ENCODE measurements at regions not wholly inside any gene's neighbourhood (a gene's known extent, or its start where the extent isn't known, plus 50 kb on each side); places are given as distances from the start of the nearest gene placed in this dataset.

GRCh38 chrX:124725502-124725901 lies 379.1 kb downstream of the SH2D1A start:
- TF ChIP-seq, protein P1, sequence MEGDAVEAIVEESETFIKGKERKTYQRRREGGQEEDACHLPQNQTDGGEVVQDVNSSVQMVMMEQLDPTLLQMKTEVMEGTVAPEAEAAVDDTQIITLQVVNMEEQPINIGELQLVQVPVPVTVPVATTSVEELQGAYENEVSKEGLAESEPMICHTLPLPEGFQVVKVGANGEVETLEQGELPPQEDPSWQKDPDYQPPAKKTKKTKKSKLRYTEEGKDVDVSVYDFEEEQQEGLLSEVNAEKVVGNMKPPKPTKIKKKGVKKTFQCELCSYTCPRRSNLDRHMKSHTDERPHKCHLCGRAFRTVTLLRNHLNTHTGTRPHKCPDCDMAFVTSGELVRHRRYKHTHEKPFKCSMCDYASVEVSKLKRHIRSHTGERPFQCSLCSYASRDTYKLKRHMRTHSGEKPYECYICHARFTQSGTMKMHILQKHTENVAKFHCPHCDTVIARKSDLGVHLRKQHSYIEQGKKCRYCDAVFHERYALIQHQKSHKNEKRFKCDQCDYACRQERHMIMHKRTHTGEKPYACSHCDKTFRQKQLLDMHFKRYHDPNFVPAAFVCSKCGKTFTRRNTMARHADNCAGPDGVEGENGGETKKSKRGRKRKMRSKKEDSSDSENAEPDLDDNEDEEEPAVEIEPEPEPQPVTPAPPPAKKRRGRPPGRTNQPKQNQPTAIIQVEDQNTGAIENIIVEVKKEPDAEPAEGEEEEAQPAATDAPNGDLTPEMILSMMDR (conservative IDR thresholded peaks at IDR 0.05) = no peak
- H3K27ac Mint-ChIP-seq = no peak overlapping the region
- no peaks in the 10 kb centered on the region for H3K9me3 Mint-ChIP-seq
- no peaks in the 10 kb centered on the region for H3K36me3 Mint-ChIP-seq
- DNase-seq (ENCODE audit: extremely low spot score, unreplicated experiment) = no peak
- H3K27me3 Mint-ChIP-seq = peaks cover 5% of the 10 kb centered on the region
- H3K4me3 Mint-ChIP-seq = no peak overlapping the region
- H3K4me1 Mint-ChIP-seq (ENCODE audit: unreplicated experiment) = no peaks in the 10 kb centered on the region

- DNase-seq (ENCODE audit: extremely low spot score, unreplicated experiment) = no peak
- H3K27ac Mint-ChIP-seq = no peak overlapping the region
Observed at GRCh38 chrX:124726292-124726691, 379.9 kb downstream of the SH2D1A start.

GRCh38 chrX:124726881-124727280 lies 380.5 kb downstream of the SH2D1A start:
- no peak for DNase-seq (ENCODE audit: extremely low spot score, unreplicated experiment)
- Mint-ChIP-seq H3K27me3 (peaks cover 5% of the 10 kb centered on the region), H3K9me3 (no peaks in the 10 kb centered on the region), H3K4me1 (ENCODE audit: unreplicated experiment) (no peaks in the 10 kb centered on the region), H3K4me3 (no peak overlapping the region), H3K36me3 (no peaks in the 10 kb centered on the region), H3K27ac (no peak overlapping the region)
- TF ChIP-seq, protein P1 (conservative IDR thresholded peaks at IDR 0.05) = no peak

More at GRCh38 chrX:124726292-124726691, 379.9 kb downstream of the SH2D1A start:
- no peaks in the 10 kb centered on the region for H3K9me3 Mint-ChIP-seq
- peaks cover 5% of the 10 kb centered on the region for H3K27me3 Mint-ChIP-seq
- TF ChIP-seq, protein P1 (conservative IDR thresholded peaks at IDR 0.05) = no peak
- no peak overlapping the region for H3K4me3 Mint-ChIP-seq
- no peaks in the 10 kb centered on the region for H3K36me3 Mint-ChIP-seq
- H3K4me1 Mint-ChIP-seq (ENCODE audit: unreplicated experiment) = no peaks in the 10 kb centered on the region

DNA sequence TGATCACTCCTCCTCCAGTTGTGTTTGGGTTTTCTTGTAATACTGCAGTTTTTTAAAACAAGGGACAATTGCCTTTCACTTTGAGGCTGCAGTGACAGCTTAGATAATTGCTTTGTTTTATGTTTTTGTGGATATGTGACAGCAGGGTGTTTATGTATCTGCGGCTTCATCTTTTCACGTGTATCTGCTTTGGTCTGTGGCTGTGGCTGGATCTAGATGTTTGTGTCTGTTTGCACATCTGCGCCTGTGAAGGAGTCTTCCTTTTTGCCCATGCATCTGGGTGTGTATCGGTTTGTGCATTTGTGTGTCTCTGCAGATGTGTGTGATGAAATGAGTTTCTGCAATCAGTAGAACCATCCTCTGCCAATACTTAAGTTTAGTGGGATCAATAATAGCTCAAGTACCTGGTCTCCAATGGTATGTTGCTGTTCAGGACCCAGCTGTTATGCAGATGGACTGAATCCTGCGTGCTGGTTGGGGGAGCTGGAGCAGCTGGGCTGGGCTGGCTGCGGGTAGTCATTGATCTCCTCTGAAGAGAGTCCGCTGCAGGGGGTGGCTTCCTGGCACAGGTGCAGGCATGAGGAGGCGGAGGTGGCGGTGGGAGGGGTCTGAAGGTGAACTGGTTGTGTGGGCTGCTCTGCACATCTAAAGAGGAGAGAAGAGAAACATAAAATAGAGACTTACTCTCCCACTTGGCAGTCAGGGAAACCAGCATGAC lies 390.3 kb downstream of the SH2D1A start:
- Mint-ChIP-seq H3K27ac (peak overlapping the region; percentile 7), H3K9me3 (no peaks in the 10 kb centered on the region), H3K4me1 (ENCODE audit: unreplicated experiment) (peaks cover 14% of the 10 kb centered on the region), H3K27me3 (peaks cover 11% of the 10 kb centered on the region), H3K36me3 (no peaks in the 10 kb centered on the region), H3K4me3 (no peak overlapping the region)
- TF ChIP-seq, protein P1 (conservative IDR thresholded peaks at IDR 0.05) = no peak
- DNase-seq (ENCODE audit: extremely low spot score, unreplicated experiment) = no peak

- no peak overlapping the region for H3K27ac Mint-ChIP-seq
- no peak overlapping the region for H3K4me3 Mint-ChIP-seq
- TF ChIP-seq, protein P1 (conservative IDR thresholded peaks at IDR 0.05) = no peak
- peaks cover 11% of the 10 kb centered on the region for H3K27me3 Mint-ChIP-seq
- H3K36me3 Mint-ChIP-seq = no peaks in the 10 kb centered on the region
- no peak for DNase-seq (ENCODE audit: extremely low spot score, unreplicated experiment)
- H3K4me1 Mint-ChIP-seq (ENCODE audit: unreplicated experiment) = peaks cover 14% of the 10 kb centered on the region
- no peaks in the 10 kb centered on the region for H3K9me3 Mint-ChIP-seq
Observed at GRCh38 chrX:124737771-124738170, 391.4 kb downstream of the SH2D1A start.
